GM21529 (cell line): ENCODE measurements at regions not wholly inside any gene's neighbourhood (a gene's known extent, or its start where the extent isn't known, plus 50 kb on each side); places are given as distances from the start of the nearest gene placed in this dataset.
"Not testable (repeated sequence)": the region's sequence is repeated elsewhere in the genome, so short reads cannot be mapped to it uniquely, and the experiment has no call there.

Experiments
- ATAC-seq: cut with Tn5 transposase; IDR thresholded peaks from one replicate; pipeline ENCODE4 v1.9.1; 2021; ENCODE audit not compliant: unreplicated experiment

GRCh38 chr21:21996891-21997290, 998.7 kb downstream of the NCAM2 start:
- ATAC-seq: no peak

GRCh38 chr21:21997390-21998333, 999.5 kb downstream of the NCAM2 start:
- no peak for ATAC-seq

GRCh38 chr21:22019766-22020165, 1021.6 kb downstream of the NCAM2 start:
- ATAC-seq: no peak

GRCh38 chr21:22020221-22020620, 1022.0 kb downstream of the NCAM2 start:
- no peak for ATAC-seq

- not testable (repeated sequence) for ATAC-seq
Measured at GRCh38 chr21:22023896-22024295, 1025.7 kb downstream of the NCAM2 start.

GRCh38 chr21:22044431-22044830, 1046.2 kb downstream of the NCAM2 start:
- no peak for ATAC-seq

- no peak for ATAC-seq
Measured at GRCh38 chr21:22046576-22046975, 1048.4 kb downstream of the NCAM2 start.

- no peak for ATAC-seq
Measured at GRCh38 chr21:22056904-22057303, 1058.7 kb downstream of the NCAM2 start.

GRCh38 chr21:22062472-22063139, 1064.4 kb downstream of the NCAM2 start:
- ATAC-seq: no peak

GRCh38 chr21:22063140-22063539, 1064.9 kb downstream of the NCAM2 start:
- ATAC-seq: no peak

- ATAC-seq: no peak
Measured at GRCh38 chr21:22076471-22076870, 1078.3 kb downstream of the NCAM2 start.

GRCh38 chr21:22083899-22084298, 1085.7 kb downstream of the NCAM2 start:
- no peak for ATAC-seq

- ATAC-seq: no peak
Measured at GRCh38 chr21:22096314-22096713, 1098.1 kb downstream of the NCAM2 start.

GRCh38 chr21:22106720-22107410, 1108.7 kb downstream of the NCAM2 start:
- no peak for ATAC-seq

GRCh38 chr21:22115746-22116145, 1117.5 kb downstream of the NCAM2 start:
- ATAC-seq: no peak

GRCh38 chr21:22120616-22121266, 1122.5 kb downstream of the NCAM2 start:
- no peak for ATAC-seq

- ATAC-seq: no peak
Measured at GRCh38 chr21:22125581-22125980, 1127.4 kb downstream of the NCAM2 start.

- no peak for ATAC-seq
Measured at GRCh38 chr21:22128671-22129070, 1130.5 kb downstream of the NCAM2 start.

GRCh38 chr21:22132358-22133071, 1134.3 kb downstream of the NCAM2 start:
- ATAC-seq: no peak

GRCh38 chr21:22136740-22137139, 1138.5 kb downstream of the NCAM2 start:
- ATAC-seq: no peak
